ENCODE measurements at regions not wholly inside any gene's neighbourhood (a gene's known extent, or its start where the extent isn't known, plus 50 kb on each side); places are given as distances from the start of the nearest gene placed in this dataset.
"Not testable (repeated sequence)": the region's sequence is repeated elsewhere in the genome, so short reads cannot be mapped to it uniquely, and the experiment has no call there.

DNA sequence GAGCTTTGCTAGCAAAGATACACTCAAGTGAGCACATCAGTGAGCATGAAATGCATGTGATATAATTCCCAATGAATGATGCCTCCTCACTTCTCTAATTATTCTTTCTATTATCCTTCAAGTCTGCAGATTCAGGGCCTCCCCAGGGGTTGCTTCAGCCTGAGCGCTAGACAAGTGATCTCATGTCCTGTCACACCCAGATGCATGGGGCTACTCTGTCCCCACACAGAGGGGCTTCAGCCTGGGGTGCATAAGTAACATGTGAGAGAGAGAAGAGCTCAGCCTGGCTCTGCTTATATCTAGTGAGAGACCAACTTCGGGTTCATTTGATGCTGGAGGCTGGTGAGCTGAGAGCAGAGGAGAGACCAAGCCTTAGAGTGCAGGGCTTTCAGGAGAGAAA, 85.2 kb downstream of the VPREB1 start:
- no peak overlapping the region for H3K9ac ChIP-seq (ENCODE audit: low read length)
- H3K27ac ChIP-seq (ENCODE audit: low read length): no peak overlapping the region
- H3K4me1 ChIP-seq (ENCODE audit: control insufficient read depth, low read depth, low read length): no peaks in the 10 kb centered on the region
- H3K27me3 ChIP-seq (ENCODE audit: control insufficient read depth, insufficient read depth, low read length): peaks cover 100% of the 10 kb centered on the region
- H3K36me3 ChIP-seq (ENCODE audit: control insufficient read depth, low read depth, low read length): no peaks in the 10 kb centered on the region
- no peak overlapping the region for H3K4me3 ChIP-seq (ENCODE audit: low read length)
- H3K9me3 ChIP-seq (ENCODE audit: control insufficient read depth, low read depth, low read length): no peaks in the 10 kb centered on the region

DNA sequence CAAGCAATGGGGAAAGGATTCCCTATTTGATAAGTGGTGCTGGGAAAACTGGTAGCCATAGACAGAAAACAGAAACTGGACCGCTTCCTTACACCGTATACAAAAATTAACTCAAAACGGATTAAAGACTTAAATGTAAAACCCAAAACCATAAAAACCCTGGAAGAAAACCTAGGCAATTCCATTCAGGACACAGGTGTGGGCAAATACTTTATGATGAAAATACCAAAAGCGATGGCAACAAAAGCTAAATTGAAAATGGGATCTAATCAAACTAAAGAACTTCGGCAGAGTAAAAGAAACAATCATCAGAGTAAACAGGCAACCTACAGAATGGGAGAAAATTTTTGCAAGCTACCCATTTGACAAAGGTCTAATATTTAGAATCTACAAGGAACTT, 91.1 kb downstream of the VPREB1 start:
- H3K27ac ChIP-seq (ENCODE audit: low read length); H3K9ac ChIP-seq (ENCODE audit: low read length); H3K9me3 ChIP-seq (ENCODE audit: control insufficient read depth, low read depth, low read length); H3K36me3 ChIP-seq (ENCODE audit: control insufficient read depth, low read depth, low read length); H3K4me1 ChIP-seq (ENCODE audit: control insufficient read depth, low read depth, low read length); H3K4me3 ChIP-seq (ENCODE audit: low read length): not testable (repeated sequence)
- H3K27me3 ChIP-seq (ENCODE audit: control insufficient read depth, insufficient read depth, low read length): peaks cover 100% of the 10 kb centered on the region

DNA sequence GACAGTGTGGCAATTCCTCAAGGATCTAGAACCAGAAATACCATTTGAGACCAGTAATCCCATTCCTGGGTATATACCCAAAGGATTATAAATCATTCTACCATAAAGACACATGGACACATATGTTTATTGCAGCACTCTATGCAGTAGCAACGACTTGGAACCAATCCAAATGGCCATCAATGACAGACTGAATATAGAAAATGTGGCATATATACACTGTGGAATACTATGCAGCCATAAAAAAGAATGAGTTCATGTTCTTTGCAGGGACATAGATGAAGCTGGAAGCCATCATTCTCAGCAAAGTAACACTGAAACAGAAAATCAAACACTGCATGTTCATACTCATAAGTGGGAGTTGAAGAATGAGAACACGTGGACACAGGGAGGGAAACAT, 91.7 kb downstream of the VPREB1 start:
- not testable (repeated sequence) for H3K9ac ChIP-seq (ENCODE audit: low read length); H3K36me3 ChIP-seq (ENCODE audit: control insufficient read depth, low read depth, low read length); H3K27ac ChIP-seq (ENCODE audit: low read length); H3K9me3 ChIP-seq (ENCODE audit: control insufficient read depth, low read depth, low read length); H3K4me1 ChIP-seq (ENCODE audit: control insufficient read depth, low read depth, low read length); H3K4me3 ChIP-seq (ENCODE audit: low read length)
- peaks cover 100% of the 10 kb centered on the region for H3K27me3 ChIP-seq (ENCODE audit: control insufficient read depth, insufficient read depth, low read length)

DNA sequence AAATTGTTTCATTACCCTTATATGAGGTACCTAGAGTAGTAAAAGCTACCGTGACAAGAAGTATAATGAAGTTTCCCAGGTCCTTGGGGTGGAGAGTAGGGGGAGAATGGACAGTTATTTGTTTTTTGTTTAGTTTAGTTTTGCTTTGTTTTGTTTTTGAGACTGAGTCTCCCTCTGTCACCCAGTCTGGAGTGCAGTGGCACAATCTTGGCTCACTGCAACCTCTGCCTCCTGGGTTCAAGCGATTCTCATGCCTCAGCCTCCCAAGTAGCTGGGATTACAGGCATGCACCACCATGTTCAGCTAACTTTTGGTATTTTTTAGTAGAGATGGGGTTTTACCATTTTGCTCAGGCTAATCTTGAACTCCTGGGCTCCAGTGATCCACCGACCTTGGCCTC, 94.2 kb downstream of the VPREB1 start:
- peaks cover 99% of the 10 kb centered on the region for H3K27me3 ChIP-seq (ENCODE audit: control insufficient read depth, insufficient read depth, low read length)
- H3K27ac ChIP-seq (ENCODE audit: low read length); H3K9ac ChIP-seq (ENCODE audit: low read length); H3K9me3 ChIP-seq (ENCODE audit: control insufficient read depth, low read depth, low read length); H3K4me3 ChIP-seq (ENCODE audit: low read length); H3K4me1 ChIP-seq (ENCODE audit: control insufficient read depth, low read depth, low read length); H3K36me3 ChIP-seq (ENCODE audit: control insufficient read depth, low read depth, low read length): not testable (repeated sequence)

DNA sequence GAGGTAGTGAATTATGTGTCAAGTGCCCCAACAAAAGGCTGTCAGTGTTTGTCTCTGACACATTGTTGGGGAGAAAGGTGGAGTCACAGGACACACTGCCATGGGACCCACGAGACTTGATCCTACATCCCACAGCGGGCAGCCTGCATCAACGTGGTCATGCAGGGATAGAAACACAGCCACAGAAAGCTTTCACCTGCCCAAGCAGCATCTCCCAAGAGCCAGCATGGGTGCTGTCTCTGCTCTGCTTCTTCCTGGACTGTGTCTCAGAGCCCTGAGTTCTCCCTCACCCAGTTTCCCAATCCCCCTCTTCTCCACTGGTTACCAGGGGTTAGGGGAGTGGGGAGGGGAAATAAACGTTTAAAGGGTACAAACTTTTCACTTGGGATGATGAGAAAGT, 97.2 kb downstream of the VPREB1 start:
- Histone ChIP-seq H3K9ac (ENCODE audit: low read length) (no peak overlapping the region), H3K27ac (ENCODE audit: low read length) (no peak overlapping the region), H3K4me1 (ENCODE audit: control insufficient read depth, low read depth, low read length) (peaks cover 3% of the 10 kb centered on the region), H3K27me3 (ENCODE audit: control insufficient read depth, insufficient read depth, low read length) (peaks cover 99% of the 10 kb centered on the region), H3K9me3 (ENCODE audit: control insufficient read depth, low read depth, low read length) (no peaks in the 10 kb centered on the region), H3K4me3 (ENCODE audit: low read length) (no peak overlapping the region), H3K36me3 (ENCODE audit: control insufficient read depth, low read depth, low read length) (no peaks in the 10 kb centered on the region)

DNA sequence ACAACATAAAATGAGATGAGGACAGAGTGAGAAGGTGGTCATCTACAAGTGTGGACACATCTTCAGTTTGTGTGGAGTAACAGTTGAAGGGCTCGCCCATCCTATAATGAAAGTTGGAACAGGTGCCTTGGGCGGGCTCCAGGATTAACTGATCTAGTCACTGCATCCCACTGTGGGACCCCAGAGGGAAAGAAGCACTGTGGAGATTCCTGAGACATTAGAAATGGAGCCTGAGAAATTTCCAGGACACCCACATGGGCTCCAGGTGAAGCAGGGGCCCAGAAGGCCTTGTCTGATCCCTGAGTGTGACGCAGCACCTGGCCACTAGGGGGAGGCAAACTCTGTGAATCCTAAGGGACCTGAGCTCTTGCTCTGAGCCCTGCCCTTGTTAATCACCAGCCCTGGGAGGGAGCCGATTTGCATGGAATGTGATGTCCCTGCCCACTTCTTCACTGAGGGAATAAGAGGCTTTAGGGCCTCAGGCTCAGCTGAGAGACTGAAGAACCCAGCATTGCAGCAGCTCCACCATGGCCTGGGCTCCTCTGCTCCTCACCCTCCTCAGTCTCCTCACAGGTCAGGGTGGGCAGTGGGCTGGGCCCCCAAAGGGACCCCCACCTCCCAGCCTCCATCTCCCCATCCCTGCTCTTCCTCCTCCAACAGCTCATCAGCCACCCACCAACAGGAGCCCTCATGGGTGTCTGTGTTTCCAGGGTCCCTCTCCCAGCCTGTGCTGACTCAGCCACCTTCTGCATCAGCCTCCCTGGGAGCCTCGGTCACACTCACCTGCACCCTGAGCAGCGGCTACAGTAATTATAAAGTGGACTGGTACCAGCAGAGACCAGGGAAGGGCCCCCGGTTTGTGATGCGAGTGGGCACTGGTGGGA, 98.4 kb downstream of the VPREB1 start:
- no peak overlapping the region for H3K4me3 ChIP-seq (ENCODE audit: low read length)
- H3K27me3 ChIP-seq (ENCODE audit: control insufficient read depth, insufficient read depth, low read length): peaks cover 99% of the 10 kb centered on the region
- no peaks in the 10 kb centered on the region for H3K9me3 ChIP-seq (ENCODE audit: control insufficient read depth, low read depth, low read length)
- peaks cover 3% of the 10 kb centered on the region for H3K4me1 ChIP-seq (ENCODE audit: control insufficient read depth, low read depth, low read length)
- H3K27ac ChIP-seq (ENCODE audit: low read length): no peak overlapping the region
- H3K9ac ChIP-seq (ENCODE audit: low read length): no peak overlapping the region
- H3K36me3 ChIP-seq (ENCODE audit: control insufficient read depth, low read depth, low read length): no peaks in the 10 kb centered on the region

DNA sequence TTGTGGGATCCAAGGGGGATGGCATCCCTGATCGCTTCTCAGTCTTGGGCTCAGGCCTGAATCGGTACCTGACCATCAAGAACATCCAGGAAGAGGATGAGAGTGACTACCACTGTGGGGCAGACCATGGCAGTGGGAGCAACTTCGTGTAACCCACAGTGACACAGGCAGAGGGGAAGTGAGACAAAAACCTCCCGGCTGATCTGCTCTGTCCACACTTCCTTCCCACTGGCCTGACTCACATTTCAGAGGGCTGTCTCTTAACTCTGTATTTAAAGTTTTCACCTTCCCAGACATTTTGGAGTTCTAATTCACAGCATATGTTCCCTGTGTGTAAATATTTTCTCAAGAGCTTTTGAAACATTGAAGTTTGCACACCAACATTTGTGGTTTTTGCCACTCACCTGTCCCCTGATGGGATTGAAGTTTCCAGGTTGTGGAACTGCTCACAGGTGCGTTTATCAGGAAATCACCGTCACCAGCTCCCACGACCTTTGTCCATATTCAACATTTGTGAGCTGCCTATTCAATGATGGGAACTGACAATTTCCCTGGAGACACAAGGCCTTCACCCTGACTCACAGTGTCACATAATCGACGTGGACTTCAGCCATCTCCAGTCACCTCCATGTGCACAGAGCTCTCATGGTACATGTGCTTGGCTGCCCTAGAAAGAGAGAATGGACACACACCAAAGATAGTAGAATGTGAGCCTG, 99.2 kb downstream of the VPREB1 start:
- peaks cover 99% of the 10 kb centered on the region for H3K27me3 ChIP-seq (ENCODE audit: control insufficient read depth, insufficient read depth, low read length)
- H3K4me3 ChIP-seq (ENCODE audit: low read length): no peak overlapping the region

DNA sequence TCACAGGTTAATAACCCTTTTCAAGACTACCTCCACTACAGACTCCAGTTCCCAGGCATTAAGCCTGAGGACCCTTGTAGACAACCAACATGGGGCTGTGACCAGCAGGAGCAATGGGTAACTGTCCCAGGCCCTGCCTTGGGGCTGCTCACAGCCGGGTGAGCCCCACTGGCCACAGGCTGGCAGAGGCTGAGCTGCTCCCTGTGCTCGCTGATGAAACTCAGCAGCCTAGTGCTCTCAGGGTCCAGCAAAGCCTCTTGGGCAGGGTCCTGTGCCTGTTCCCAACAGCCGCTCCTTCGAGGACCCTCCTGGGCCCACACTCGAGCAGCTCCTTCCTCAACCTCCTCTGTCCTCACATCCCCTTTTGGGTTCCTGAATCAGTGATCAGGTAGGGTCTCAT, 99.8 kb downstream of the VPREB1 start:
- Histone ChIP-seq H3K9ac (ENCODE audit: low read length) (no peak overlapping the region), H3K27me3 (ENCODE audit: control insufficient read depth, insufficient read depth, low read length) (peaks cover 99% of the 10 kb centered on the region), H3K4me1 (ENCODE audit: control insufficient read depth, low read depth, low read length) (peaks cover 3% of the 10 kb centered on the region), H3K36me3 (ENCODE audit: control insufficient read depth, low read depth, low read length) (no peaks in the 10 kb centered on the region), H3K27ac (ENCODE audit: low read length) (no peak overlapping the region), H3K9me3 (ENCODE audit: control insufficient read depth, low read depth, low read length) (no peaks in the 10 kb centered on the region), H3K4me3 (ENCODE audit: low read length) (no peak overlapping the region)

More for the DNA sequence above, 99.2 kb downstream of the VPREB1 start:
- no peak overlapping the region for H3K9ac ChIP-seq (ENCODE audit: low read length)
- no peaks in the 10 kb centered on the region for H3K36me3 ChIP-seq (ENCODE audit: control insufficient read depth, low read depth, low read length)
- peaks cover 3% of the 10 kb centered on the region for H3K4me1 ChIP-seq (ENCODE audit: control insufficient read depth, low read depth, low read length)
- H3K27ac ChIP-seq (ENCODE audit: low read length): no peak overlapping the region
- no peaks in the 10 kb centered on the region for H3K9me3 ChIP-seq (ENCODE audit: control insufficient read depth, low read depth, low read length)

DNA sequence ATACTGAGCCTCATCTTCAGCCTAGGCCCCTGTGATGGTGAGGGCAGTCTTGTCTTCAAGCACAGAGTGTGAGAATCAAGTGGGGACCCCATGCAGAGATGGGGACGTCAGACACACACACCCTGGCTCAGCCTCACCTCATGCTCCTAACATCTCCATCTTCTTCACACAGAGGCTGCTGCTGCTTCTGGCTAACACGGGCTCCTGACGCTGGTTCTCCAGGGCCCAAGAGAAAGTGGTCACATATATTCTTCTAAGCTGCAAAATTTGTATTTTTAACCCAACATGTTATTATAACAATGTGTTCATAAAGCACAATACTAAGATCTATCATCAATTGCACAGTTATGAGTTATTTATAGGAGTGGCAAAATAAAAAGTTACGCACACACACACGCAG, 101.2 kb downstream of the VPREB1 start:
- Histone ChIP-seq H3K9ac (ENCODE audit: low read length) (no peak overlapping the region), H3K27me3 (ENCODE audit: control insufficient read depth, insufficient read depth, low read length) (peaks cover 99% of the 10 kb centered on the region), H3K4me3 (ENCODE audit: low read length) (no peak overlapping the region), H3K27ac (ENCODE audit: low read length) (no peak overlapping the region), H3K4me1 (ENCODE audit: control insufficient read depth, low read depth, low read length) (peaks cover 8% of the 10 kb centered on the region), H3K36me3 (ENCODE audit: control insufficient read depth, low read depth, low read length) (no peaks in the 10 kb centered on the region), H3K9me3 (ENCODE audit: control insufficient read depth, low read depth, low read length) (no peaks in the 10 kb centered on the region)

DNA sequence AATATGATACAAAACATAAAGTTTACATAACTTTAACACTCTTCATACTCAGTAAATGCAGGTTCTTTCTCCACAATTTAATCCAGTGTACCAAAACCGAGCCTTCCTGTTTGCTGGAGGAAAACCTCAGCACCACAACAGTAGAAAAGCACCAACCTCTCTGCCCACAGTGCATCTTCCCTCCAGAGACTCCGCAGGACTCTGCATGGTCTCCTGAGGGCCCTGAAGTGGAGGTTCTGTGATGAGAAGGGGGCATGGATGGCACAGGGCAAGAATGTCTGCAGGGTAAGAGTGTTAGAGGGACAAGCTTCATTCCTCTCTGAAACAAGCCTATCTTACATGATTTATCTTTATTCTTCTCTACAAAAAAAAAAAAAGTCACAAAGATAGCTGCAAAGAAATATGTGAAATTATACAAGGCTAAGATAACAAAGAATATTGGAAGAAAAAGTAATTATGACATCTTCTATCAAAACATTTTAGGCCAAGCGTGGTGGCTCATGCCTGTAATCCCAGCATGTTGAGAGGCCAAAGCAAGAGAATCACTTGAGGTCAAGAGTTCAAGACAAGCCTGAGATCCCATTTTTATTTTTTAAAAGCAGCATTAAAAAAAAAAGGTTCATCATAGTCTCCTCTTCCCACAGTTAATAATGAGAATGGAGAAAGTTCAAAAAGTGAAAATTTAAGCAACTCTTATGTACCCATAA, 102.0 kb downstream of the VPREB1 start:
- Histone ChIP-seq H3K36me3 (ENCODE audit: control insufficient read depth, low read depth, low read length) (no peaks in the 10 kb centered on the region), H3K4me1 (ENCODE audit: control insufficient read depth, low read depth, low read length) (peaks cover 8% of the 10 kb centered on the region), H3K9ac (ENCODE audit: low read length) (no peak overlapping the region), H3K27me3 (ENCODE audit: control insufficient read depth, insufficient read depth, low read length) (peaks cover 99% of the 10 kb centered on the region), H3K27ac (ENCODE audit: low read length) (no peak overlapping the region), H3K4me3 (ENCODE audit: low read length) (no peak overlapping the region), H3K9me3 (ENCODE audit: control insufficient read depth, low read depth, low read length) (no peaks in the 10 kb centered on the region)

DNA sequence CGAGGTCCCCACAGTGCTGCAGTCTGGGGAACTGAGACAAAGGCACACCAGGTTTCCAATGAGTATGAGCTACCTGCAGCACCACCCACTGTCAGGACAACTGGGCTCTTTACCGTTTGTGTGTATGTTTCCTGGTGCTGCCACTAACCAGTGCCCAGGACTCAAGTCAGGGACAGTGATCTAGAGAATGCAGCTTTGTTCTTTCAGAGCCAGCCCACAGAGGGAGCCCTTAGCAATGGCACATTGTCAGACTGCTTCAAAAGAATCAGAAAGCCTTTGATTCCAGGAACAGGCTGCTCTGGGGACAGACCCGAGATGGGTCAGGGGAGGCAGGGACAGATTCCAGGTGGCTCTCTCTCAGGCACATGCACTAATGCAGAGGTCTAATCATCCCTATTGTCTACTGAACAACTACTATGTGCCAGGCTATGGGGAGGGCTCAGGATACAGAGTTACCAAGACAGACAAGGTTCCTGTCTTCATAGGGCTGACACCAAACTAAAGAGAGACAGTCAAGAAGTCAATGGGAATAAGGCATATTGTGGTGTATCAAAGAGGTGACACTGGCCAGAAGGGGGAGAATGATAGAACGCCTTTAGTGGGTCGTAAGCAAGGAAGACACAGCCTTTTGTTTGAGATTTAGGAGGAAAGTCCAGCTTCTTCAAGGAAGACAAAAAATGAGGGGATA, 103.7 kb downstream of the VPREB1 start:
- no peak overlapping the region for H3K9ac ChIP-seq (ENCODE audit: low read length)
- no peak overlapping the region for H3K27ac ChIP-seq (ENCODE audit: low read length)
- H3K9me3 ChIP-seq (ENCODE audit: control insufficient read depth, low read depth, low read length): no peaks in the 10 kb centered on the region
- peaks cover 5% of the 10 kb centered on the region for H3K4me1 ChIP-seq (ENCODE audit: control insufficient read depth, low read depth, low read length)
- H3K4me3 ChIP-seq (ENCODE audit: low read length): no peak overlapping the region
- H3K27me3 ChIP-seq (ENCODE audit: control insufficient read depth, insufficient read depth, low read length): peaks cover 100% of the 10 kb centered on the region
- H3K36me3 ChIP-seq (ENCODE audit: control insufficient read depth, low read depth, low read length): no peaks in the 10 kb centered on the region

All from iPS-18a (cell line).